Stimulated activated CD4-positive, alpha-beta T cell treated with anti-CD3 and anti-CD28 coated beads, Interleukin-2, amount 100 ng/mL, for 48 hours (primary cell): ENCODE measurements at regions not wholly inside any gene's neighbourhood (a gene's known extent, or its start where the extent isn't known, plus 50 kb on each side); places are given as distances from the start of the nearest gene placed in this dataset.
"Not testable (repeated sequence)": the region's sequence is repeated elsewhere in the genome, so short reads cannot be mapped to it uniquely, and the experiment has no call there.

Experiments
- DNase-seq, 2 donors: peaks; one replicate each; pipeline ENCODE4 v3.0.0-alpha.2; 2020

GRCh38 chr12:75658901-75659823 is 147.8 kb upstream of the KRR1 start:
- DNase-seq = no peak

GRCh38 chr12:75658286-75658685 is 146.9 kb upstream of the KRR1 start:
- no peak for DNase-seq

DNA sequence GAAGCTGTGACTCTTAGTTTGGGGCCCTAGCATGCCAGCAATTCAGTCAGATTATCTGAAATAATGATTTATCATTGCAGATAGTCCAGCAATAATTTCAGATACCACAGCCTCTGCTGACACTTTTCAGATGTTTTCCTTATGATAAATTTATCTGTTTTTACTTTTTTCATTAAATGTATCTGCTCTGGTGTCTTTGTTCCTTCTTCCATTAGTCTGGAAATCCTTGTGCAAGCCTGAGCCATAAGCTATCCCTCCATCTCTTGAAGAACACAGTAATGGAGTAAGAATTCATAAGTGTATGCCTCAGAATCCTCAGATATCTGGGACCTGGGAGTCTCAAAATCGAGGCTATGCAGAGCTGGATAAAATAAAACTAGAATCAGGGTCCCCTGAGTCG is 146.4 kb upstream of the KRR1 start:
- DNase-seq = no peak

DNA sequence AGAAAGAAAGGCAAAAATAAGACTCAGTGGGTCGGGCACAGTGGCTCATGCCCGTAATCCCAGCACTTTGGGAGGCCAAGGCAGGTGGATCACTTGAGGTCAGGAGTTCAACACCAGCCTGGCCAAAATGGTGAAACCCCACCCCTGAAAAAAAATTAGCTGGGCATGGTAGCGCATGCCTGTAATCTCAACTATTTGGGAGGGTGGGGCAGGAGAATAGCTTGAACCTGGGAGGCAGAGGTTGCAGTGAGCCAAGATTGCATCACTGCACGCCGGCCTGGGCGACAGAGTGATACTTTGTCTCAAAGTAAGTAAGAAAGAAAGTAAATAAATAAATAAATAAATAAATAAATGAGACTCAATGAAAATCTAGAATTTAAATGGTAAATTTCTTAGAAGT is 145.9 kb upstream of the KRR1 start:
- not testable (repeated sequence) for DNase-seq

- DNase-seq = no peak
These were observed 145.2 kb upstream of the KRR1 start for GRCh38 chr12:75656648-75657047.

- DNase-seq = no peak
These were observed 144.8 kb upstream of the KRR1 start for GRCh38 chr12:75656210-75656609.

DNA sequence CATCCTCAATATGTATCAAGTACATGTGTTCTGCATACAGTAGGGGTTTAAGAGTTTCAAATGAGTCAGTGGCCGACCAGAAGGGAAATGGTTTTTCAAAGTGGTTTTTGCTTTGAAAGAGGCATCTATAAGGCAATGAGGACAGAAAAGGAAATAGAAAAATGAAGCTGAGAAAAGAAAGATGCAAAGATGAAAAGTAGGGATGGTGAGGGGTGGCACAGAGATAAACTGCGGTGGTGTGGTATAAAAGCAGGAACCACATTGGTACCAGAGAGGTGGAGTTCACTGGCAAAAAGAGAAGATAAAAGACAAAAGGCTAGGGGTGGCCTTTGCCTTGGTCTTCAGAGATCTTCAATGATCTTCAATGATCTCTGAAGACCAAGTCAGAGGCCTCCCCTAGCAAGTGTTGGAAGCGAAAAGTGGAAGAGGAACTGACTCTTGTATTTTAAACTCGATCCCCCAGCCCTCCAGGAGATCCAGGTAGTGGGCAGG is 144.0 kb upstream of the KRR1 start:
- DNase-seq = no peak

- DNase-seq = no peak
These were observed 139.9 kb upstream of the KRR1 start for GRCh38 chr12:75651342-75651695.

DNA sequence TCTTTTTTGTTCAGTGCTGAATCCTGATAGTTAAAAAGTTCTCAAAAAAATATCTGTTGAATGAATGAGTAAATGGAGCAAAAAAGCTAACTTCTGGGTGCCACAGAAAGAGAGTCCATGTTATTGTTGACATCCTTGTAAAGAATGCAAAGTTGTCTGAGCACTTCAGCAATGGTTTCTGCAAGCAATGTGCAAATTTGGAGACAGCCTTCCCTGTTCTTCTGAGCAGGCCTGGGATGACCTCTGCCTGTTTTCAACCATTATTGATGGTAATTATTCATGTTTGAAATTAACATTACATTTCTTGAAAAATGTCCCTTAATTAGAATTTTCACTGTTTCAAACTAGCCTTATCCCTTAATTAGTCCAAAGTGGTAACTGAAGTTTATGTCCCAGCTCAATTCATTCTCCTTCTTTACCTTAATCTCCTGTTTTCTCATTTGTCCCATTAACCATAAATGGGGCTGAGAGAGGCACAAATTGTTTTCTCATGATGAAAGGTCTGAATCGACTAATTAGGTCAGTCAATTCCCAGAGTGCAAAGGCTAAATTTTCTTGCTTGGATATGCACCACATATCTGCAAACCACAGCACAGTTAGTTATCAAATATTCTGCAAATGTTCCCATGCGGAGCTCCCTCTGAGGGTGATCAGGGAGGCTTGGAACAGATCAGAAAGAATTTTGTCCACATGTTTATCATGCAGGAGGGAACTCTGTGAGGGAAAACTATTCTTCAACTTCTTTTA is 139.4 kb upstream of the KRR1 start:
- no peak for DNase-seq

- DNase-seq = no peak
These were observed 138.7 kb upstream of the KRR1 start for GRCh38 chr12:75650100-75650499.

GRCh38 chr12:75648856-75649255 is 137.4 kb upstream of the KRR1 start:
- DNase-seq = no peak

GRCh38 chr12:75646329-75647210 is 135.2 kb upstream of the KRR1 start:
- DNase-seq = no peak

DNA sequence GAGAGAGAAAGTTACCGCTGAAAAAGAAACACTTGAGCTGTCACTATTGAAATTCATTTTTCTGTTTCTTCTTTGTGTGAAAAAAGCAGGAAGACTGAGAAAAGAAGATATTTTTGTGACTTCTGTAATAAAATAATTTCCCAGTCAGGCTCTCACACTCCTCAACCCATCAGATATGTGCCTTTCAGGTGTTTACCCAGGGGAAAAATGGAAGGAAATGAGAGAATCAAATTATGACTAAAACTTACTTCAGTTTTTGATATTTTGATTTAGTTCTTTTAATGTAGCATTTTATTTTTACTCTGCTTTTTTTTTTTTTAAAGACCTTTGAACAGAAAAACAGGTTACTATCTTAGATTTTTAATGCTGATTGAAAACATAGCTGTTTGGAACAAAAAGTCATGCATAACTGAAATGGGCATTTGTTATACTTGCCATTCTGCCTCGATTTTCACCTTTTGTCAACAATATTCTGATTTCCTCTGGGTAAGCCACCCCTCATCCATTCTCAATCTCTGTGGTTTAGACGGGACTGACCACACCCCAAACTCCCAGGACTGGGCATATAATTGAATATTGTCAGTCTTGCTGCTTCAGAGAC is 133.2 kb upstream of the KRR1 start:
- no peak for DNase-seq

DNA sequence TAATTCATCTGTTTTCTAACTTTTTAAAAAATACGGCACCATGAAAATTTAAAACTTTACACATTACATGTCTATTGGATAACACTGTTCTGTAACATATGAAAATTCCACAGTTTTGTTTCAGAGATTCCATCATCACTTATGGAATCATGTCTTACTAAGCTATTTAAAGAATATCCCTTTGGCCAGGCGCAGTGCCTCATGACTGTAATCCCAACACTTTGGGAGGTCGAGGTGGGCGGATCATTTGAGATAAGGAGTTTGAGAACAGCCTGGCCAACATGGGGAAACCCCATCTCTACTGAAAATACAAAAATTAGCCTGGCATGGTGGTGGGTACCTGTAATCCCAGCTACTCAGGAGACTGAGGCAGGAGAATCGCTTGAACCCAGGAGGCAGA is 131.7 kb upstream of the KRR1 start:
- DNase-seq = not testable (repeated sequence)

DNA sequence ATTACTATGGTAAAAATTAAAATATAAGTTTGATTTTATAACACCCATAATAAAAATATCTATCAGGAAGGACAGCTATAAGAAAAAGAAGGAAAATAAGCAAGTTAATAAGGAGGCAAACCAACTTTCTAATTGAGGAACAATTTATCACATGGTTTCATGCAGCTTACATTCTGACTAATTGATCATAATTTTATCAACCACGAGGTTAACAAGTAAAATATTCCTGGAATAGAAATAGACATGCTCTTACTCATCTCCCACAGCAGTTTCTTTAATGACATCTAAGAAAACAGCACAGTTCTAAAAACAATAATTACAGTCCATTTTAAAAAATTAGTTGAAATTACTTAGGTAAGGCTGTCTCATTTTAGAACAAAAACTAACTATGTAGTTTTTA is 130.8 kb upstream of the KRR1 start:
- no peak for DNase-seq

DNA sequence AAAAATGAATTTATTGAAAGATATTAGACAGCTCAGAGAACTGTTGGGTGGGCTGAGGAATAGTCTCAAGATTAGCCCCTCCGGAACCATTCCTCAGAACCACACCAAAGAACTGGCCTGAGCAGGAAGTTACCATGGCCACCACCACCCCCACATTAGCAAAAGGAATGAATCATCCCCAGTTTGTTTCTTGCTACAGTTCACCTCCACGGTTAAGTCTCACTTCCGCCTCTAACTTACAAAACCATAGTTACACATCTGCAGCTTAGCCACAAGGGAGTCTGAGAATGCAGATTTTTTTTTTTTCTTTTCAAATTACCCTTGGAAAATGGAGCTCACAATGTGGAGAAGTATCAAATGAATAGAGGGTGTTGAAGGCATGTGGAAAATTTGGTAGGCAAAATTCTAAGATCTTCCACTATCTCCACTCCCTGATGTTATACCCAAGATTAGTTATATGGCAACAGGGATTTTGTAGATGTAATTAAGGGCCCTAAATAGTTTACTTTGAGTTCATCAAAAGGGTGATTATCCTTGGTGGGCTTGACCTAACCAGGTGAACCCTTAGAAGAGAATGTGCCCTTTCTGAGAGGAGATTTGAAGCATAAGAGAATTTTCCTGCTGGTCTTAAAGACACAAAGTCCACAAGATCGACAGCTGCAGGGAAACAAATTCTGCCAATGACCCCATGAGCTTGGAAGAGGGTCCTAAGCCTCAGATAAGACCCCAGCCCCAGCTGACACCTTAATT is 129.8 kb upstream of the KRR1 start:
- peak; percentile 21 to 22 for DNase-seq

GRCh38 chr12:75638792-75639191 is 127.4 kb upstream of the KRR1 start:
- DNase-seq = no peak

- no peak for DNase-seq
These were observed 125.2 kb upstream of the KRR1 start for GRCh38 chr12:75636607-75637006.

DNA sequence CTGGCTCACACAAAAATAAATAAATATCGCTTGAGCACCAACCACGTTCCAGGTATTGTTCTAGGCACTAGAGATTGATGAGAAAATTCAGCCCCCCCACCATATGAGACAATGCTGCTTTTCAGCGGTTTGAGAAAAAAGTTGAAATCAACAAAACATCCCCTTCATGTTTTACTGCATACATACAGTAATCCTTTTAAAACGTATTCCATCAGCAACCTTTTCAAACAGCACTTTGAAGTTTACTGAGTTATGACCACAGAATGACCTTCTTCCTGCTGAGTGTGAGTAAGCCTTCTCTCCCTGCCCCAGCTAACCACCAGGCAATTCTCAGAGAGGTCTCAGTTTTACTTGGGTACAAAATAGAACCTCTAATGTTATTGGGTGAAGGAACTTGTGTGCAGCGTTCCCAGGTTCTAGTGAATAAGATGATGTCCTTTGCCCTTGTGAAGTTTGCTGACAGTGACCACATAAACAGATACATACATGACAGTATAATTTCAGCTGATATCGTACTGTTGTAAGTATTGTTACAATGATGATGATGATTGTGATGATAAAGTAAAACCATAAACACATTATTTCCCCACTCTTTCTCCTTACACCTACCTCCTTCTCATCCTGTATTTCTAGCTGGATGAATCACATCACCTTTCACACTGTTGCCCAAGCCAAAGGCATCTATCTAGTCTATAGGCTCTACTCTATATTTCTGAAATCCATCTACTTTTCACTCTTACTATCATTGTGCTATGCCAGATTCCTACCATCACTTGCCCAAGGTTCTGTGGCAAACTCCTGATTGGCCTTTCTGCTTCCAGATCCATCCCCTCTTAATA is 124.4 kb upstream of the KRR1 start:
- DNase-seq = no peak

DNA sequence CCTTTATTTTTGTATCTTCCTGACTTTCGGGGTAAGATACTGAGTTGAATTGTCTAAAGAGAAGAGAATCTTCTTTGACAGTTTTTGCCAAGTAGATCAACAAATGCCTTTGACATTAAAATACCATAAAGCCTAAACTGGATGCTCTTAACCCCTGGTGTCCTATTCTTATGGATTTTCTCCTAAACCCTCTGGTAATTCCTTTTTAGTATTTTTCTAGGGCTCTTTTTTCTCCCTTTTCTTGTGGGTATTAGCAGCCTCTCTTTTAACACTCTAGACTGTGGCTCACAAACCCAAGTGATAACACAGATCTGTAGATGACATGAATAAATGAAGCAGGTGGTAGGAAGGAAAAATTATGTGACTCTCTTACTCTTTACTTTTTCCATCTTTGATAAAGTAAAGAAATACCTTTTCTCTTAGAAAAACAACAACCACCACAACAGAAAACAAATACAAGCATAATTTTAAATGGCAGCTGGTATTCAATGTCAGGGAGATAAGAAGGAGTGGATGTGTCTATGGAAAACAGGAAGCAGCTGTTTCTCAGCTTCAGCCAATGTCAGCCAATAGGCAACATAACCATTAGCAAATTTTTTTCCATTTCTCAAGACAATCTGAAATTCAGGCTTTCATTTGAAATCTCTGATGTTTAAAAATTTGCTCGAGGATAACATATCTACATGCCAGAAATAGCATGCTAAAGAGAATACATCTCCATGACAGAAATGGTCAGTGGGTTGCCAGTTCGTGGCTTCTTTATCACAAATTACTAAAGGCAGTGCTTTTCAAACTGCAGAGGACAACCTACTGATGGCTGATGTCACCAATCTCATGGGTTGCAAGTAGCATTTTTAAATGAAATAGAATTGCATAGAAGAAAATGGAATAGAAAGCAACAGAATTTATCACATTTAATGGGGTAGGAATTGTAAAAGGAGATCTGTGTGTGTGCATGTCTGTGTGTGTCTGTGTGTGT is 123.1 kb upstream of the KRR1 start:
- DNase-seq = no peak
